Testis (tissue), 2 donors: ENCODE measurements at regions not wholly inside any gene's neighbourhood (a gene's known extent, or its start where the extent isn't known, plus 50 kb on each side); places are given as distances from the start of the nearest gene placed in this dataset.

Experiments used
- DNase-seq: peaks from one replicate; pipeline ENCODE4 v3.0.0-alpha.2; 2019
- H3K27ac ChIP-seq, 2 donors: fragments of 200-600 bp; sonication (generic); one replicate each; pipeline ENCODE4 v1.5.1; 2019
- H3K27me3 ChIP-seq: fragments of 200-600 bp; sonication (generic); one replicate; pipeline ENCODE4 v1.5.1; 2019
- H3K36me3 ChIP-seq: fragments of 200-600 bp; sonication (generic); one replicate; pipeline ENCODE4 v1.5.1; 2017; ENCODE audit warnings: low read depth; ENCODE audit errors: missing control alignments
- H3K4me1 ChIP-seq: fragments of 200-600 bp; sonication (generic); one replicate; pipeline ENCODE4 v1.5.1; 2019
- H3K4me3 ChIP-seq, 2 donors: fragments of 200-600 bp; sonication (generic); one replicate each; pipeline ENCODE4 v1.5.1; 2017 to 2019
- H3K9me3 ChIP-seq: fragments of 200-600 bp; sonication (generic); one replicate; pipeline ENCODE4 v1.5.1; 2017
- CTCF ChIP-seq, 3 experiments: fragments of 450-650 bp in 2 of 3; fragments of 200-600 bp in 1 of 3; sonication (generic) in 1 of 3; IDR thresholded peaks; one replicate each; pipeline ENCODE4 v1.5.1; 2016 to 2019; ENCODE audit warnings: antibody characterized with exemption in 3 of 3, mild to moderate bottlenecking in 2 of 3, moderate library complexity in 1 of 3
- POLR2A ChIP-seq: fragments of 450-650 bp; IDR thresholded peaks from one replicate; pipeline ENCODE4 v1.6.1; 2017; ENCODE audit warnings: antibody characterized with exemption, mild to moderate bottlenecking, moderate library complexity
- WGBS, 2 donors: methylation state at CpG; one replicate each; pipeline ENCODE4 v1.1.5; 2018; 5-methylcytosine and 5-hydroxymethylcytosine counted together
- intact Hi-C: fragments of 100-400 bp; cut with DNase I; formaldehyde crosslinking; loops from one replicate; pipeline ENCODE4 v1.15.1; 2023; ENCODE audit warnings: low total_unique reads

GRCh38 chr12:63480186-63480585, 188.1 kb downstream of the DPY19L2 start:
- Histone ChIP-seq H3K27me3 (no peaks in the 10 kb centered on the region), H3K36me3 (no peaks in the 10 kb centered on the region), H3K9me3 (no peaks in the 10 kb centered on the region), H3K4me1 (no peaks in the 10 kb centered on the region), H3K27ac (no peak overlapping the region), H3K4me3 (no peak overlapping the region)
- no peak for DNase-seq
- intact Hi-C loops: no loop called here
- no peak for TF ChIP-seq POLR2A
- TF ChIP-seq CTCF (IDR thresholded peaks at IDR 0.05): no peak
- 53 to 58% methylated on average over 2 of the region's 2 CpGs for WGBS, 2 donors

GRCh38 chr12:63470161-63470560, 198.1 kb downstream of the DPY19L2 start:
- H3K9me3 ChIP-seq: no peaks in the 10 kb centered on the region
- DNase-seq: no peak
- H3K27me3 ChIP-seq: no peaks in the 10 kb centered on the region
- no peak overlapping the region for H3K4me3 ChIP-seq
- H3K27ac ChIP-seq: no peak overlapping the region
- intact Hi-C loops: no loop called here
- TF ChIP-seq CTCF (IDR thresholded peaks at IDR 0.05) (no peak), POLR2A (no peak)
- 81 to 85% methylated on average over 1 of the region's 1 CpG for WGBS, 2 donors
- no peaks in the 10 kb centered on the region for H3K36me3 ChIP-seq
- no peaks in the 10 kb centered on the region for H3K4me1 ChIP-seq

- Histone ChIP-seq H3K9me3 (no peaks in the 10 kb centered on the region), H3K27me3 (no peaks in the 10 kb centered on the region), H3K4me3 (no peak overlapping the region), H3K4me1 (no peaks in the 10 kb centered on the region), H3K36me3 (no peaks in the 10 kb centered on the region), H3K27ac (no peak overlapping the region)
- TF ChIP-seq POLR2A: no peak
- TF ChIP-seq CTCF (IDR thresholded peaks at IDR 0.05): no peak
- DNase-seq: no peak
- WGBS, 2 donors: 28% methylated on average over 4 of the region's 4 CpGs
- intact Hi-C loops: no loop called here
These were observed 200.3 kb downstream of the DPY19L2 start for GRCh38 chr12:63467951-63468350.

DNA sequence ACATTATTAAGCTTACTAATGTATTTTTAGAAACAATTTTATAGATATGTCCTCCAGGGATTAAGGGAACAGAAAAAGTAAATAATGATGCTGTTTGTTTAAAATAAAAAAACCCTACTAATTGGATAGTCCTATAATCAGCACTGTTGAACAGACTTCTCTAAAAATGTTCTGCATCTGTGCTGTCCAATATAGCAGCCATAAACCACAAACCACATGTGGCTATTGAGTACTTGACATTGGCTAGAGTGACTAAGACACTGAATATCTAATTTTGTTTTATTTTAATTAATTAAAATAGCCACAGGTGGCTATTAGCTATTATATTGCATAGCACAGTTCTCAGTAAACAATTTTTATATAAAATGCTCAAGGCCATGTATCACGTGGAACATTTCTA, 210.4 kb downstream of the DPY19L2 start:
- WGBS, 2 donors: 71 to 90% methylated on average over 1 of the region's 1 CpG
- H3K27ac ChIP-seq: no peak overlapping the region
- H3K4me1 ChIP-seq: no peaks in the 10 kb centered on the region
- no peaks in the 10 kb centered on the region for H3K36me3 ChIP-seq
- no peaks in the 10 kb centered on the region for H3K9me3 ChIP-seq
- TF ChIP-seq POLR2A (no peak), CTCF (IDR thresholded peaks at IDR 0.05) (no peak)
- DNase-seq: no peak
- no peak overlapping the region for H3K4me3 ChIP-seq
- H3K27me3 ChIP-seq: no peaks in the 10 kb centered on the region
- intact Hi-C loops: no loop called here

GRCh38 chr12:63457428-63457827, 210.9 kb downstream of the DPY19L2 start:
- Histone ChIP-seq H3K4me1 (no peaks in the 10 kb centered on the region), H3K9me3 (no peaks in the 10 kb centered on the region), H3K27ac (no peak overlapping the region), H3K36me3 (no peaks in the 10 kb centered on the region), H3K4me3 (no peak overlapping the region), H3K27me3 (no peaks in the 10 kb centered on the region)
- intact Hi-C loops: no loop called here
- no peak for DNase-seq
- TF ChIP-seq POLR2A (no peak), CTCF (IDR thresholded peaks at IDR 0.05) (no peak)
